Tongue (tissue), 1 donor: ENCODE measurements at regions not wholly inside any gene's neighbourhood (a gene's known extent, or its start where the extent isn't known, plus 50 kb on each side); places are given as distances from the start of the nearest gene placed in this dataset.

Experiments
- DNase-seq: peaks from one replicate; pipeline ENCODE4 v3.0.0-alpha.2; 2015

DNA sequence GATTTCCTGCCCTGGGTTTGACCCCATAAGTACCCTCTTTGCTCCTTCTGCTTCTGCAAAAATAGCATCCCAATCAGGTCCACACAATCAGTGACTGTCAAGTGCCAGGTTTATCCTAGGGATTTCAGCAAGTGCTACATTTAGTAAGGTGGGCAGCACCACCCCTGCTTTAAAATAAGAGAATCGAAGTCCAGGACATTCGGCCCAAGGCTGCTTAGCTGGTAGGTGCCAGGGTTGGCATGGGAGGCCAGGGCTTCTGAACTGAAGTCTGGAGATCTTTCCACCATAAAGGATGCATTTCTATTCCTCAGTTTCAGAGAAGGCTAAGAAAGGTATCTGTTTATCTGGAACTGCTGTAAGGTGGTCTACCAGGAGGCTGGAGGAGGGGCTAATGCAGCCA, 408.3 kb downstream of the ZNF536 start:
- no peak for DNase-seq

GRCh38 chr19:30780032-30780431, 407.8 kb downstream of the ZNF536 start:
- DNase-seq, result peak; percentile 74

- no peak for DNase-seq
These were observed 407.0 kb downstream of the ZNF536 start for GRCh38 chr19:30778961-30779715.

DNA sequence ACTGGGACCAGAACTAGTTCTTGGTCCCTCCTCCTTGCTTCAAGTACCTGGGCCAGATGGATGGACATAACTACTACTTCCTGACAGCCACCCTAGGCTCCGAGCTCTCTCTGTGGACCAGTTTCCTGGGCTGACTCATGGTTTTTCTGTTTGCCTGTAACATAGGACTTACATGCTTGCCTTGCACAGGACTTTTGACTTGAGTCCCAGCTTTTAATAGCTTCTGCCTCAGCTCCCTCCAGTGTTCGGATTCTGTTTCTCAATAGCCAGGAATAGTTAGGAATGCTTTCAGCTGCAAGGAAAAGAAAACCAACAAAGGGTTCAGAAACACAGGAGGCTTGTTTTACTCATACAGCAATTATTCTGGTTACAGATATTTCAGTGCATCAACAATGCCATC, 405.9 kb downstream of the ZNF536 start:
- no peak for DNase-seq

GRCh38 chr19:30775956-30776355, 403.8 kb downstream of the ZNF536 start:
- no peak for DNase-seq

DNA sequence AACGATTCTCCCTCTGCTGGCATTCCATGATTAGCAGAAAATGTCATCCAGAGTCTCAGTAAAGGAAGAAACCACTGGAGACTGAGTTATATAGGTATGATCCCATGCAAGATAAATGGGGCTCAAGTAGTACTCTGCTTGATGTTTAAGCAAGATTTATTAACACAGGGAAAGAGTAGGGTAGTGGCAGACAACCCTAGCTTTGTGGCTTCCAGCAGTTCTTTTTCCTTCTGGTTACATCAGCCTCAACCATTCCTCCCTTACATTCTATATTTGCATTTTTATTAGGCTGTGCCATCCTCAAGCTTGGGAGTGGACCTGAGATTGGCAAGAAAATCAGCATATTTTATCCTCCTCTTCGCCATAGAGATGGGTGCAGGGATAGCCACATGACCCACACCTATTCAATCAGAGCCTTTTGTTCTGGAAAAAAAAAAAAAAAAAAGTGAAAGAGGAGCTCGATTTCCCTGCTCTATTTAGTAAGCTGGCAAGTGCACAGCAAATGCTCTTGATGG, 402.1 kb downstream of the ZNF536 start:
- no peak for DNase-seq

GRCh38 chr19:30762651-30763050, 390.5 kb downstream of the ZNF536 start:
- DNase-seq, result no peak

DNA sequence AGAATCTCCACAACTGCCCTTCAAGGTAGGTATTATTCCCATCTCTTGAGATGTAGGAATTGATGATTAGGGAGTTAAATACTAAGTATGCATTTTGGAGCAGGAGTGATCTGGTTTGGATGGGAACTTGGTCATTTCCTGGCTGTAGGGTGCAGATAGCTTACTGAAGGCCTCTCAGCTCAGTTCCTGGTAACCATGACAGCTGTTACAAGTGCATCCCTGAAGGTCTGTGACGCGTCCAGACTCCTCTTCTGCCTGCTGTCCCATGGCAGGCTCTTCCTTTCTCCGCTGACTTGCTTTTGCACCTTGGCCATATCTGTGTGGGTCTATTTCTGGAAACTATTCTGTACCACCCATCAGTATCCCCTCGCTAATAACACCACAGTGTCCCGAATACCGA, 387.8 kb downstream of the ZNF536 start:
- no peak for DNase-seq

DNA sequence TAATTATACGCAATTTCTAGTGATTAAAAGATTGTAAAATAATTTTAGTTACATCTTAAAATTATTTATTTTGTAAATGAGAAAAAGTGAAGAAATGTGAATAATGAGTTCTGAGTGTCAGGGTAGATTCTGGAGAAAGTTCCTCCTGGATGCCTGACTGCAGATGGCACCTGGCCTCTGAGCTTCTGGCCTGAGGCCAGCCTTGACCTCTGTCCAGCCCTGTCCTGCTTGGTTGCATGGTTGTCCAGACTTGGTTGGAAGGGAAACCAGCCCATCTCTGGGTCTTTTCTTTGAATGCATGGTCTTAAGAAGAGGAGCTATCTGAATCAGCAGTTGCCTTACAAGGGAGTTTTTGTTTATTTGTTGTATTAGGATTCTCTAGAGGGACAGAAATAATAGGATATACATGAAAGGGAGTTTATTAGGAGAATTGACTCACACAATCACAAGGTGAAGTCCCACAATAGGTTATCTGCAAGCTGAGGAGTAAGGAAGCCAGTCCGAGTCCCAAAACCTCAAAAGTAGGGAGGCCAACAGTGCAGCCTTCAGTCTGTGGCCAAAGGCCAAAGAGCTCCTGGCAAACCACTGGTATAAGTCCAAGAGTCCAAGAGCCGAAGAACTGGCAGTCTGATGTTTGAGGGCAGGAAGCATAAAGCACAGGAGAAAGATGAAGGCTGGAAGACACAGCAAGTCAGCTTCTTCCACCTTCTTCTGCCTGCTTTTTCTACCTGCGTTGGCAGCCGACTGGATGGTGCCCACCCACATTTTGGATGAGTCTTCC, 385.8 kb downstream of the ZNF536 start:
- DNase-seq, result no peak

GRCh38 chr19:30757104-30757836, 385.1 kb downstream of the ZNF536 start:
- no peak for DNase-seq

DNA sequence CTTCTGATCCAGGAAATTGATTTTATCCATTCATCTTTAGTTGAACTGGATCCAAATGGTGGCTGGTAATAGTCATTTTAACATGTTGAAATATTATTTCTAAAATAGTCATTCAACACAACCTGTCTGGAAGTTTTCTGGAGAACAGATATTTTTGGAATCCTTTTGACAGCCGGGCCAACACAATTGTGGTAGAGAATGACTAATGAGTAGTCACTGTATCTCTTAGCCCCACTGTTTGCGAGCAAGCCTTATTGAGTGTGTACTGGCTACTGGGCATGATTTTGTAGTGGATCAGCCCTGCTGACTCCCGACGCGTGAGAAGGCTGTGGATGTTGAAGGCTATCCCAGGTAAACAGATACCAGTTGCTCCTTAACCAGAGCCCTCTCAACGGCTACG, 383.4 kb downstream of the ZNF536 start:
- no peak for DNase-seq

DNA sequence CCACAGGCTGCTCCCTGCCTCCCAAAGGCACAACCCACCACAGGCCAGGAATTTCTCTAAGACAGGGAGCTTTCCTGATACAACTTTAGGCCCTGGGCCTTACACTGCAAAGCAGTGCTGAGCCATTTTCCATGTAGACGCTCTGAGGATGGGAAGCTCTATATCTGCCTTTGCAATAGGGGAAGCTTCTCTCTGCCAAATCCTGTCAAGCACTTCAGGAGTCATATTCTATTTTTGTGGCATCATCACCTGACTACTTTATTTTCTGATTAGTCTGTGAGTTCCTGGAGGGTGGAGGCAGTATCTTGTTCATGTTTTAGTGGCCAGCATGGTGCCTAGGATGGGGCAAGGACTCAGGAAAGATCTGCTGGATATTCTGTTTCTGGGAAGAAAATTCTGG, 382.0 kb downstream of the ZNF536 start:
- DNase-seq, result no peak

- DNase-seq, result no peak
These were observed 380.7 kb downstream of the ZNF536 start for GRCh38 chr19:30752876-30753275.

GRCh38 chr19:30752201-30752600, 380.0 kb downstream of the ZNF536 start:
- no peak for DNase-seq

DNA sequence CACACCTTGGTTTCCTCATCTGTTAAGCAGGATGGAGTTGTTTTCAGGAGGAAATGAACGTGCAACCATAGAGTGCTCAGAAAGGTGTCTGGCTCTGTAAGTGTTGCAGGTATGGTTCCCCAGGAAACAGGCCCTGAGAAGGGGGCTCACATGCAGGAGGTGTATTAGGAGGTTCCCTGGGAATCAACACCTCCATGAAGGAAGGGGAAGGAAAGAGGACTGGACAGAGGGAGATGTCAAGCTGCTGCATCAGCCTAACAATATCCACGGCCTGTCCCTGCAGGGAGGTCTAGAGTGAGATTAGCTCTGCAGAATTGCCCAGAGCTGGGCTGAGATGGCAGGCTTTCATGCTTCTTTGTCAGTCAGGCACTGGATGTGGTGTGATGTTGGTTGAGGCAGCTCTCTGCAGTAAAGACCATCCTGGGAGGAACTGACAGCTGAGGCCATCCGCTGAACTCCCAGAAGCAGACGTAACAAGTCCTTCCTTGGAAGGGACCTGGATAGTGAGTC, 373.3 kb downstream of the ZNF536 start:
- DNase-seq, result no peak

DNA sequence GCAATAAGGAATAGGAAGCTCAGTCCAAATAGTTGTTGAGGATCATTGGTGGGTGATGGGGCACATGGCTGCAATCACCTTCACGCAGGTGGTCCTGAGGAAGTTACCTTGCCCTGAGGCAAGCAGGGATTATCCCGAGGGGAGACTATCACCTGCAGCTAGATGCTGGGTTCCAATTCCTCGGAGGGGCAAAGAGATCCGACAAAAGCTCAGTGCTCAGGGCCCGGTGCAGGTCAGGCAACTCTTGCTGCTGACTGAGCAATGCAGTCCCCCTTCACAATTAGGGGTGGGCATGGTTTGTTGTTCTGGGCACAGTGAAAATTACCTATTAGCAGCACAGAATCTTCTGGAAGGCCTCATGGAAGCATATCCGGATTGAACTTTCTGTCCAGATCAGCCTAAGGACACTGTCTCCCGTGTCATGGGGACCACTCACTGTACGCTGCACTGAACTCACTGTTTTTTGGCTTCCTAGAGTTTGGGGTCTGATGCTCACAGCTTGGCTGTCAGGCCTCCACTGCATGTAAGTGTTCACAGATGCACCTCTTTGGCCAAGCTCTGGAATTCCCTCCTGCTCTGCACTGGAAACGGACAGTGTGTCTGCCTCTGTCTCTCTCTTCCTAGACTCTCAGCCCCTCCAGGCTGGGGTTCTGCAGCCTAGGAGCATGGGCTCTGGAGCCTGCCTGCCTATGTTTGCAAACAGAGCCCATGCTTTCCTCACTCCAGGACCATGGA, 372.7 kb downstream of the ZNF536 start:
- no peak for DNase-seq

- no peak for DNase-seq
These were observed 371.5 kb downstream of the ZNF536 start for GRCh38 chr19:30743702-30744101.

DNA sequence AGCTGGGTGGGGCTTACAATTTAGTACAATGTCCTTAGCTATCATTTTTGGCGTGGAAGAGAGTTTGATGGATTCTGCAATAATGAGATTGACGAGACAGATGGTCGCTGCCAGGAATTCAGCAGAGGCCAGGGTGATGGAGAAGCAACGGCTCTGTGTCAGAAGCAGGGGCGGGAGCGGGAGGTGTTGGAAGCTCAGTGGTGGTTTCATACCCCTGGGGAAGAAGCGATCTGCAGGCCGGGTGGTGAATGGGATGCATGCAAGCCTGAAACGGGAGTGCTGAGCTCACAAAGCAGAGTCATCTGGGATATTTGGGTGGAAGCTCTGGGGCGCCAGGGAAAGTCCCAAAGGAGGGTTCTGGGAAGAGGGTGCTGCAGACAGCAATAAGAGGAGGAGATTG, 370.8 kb downstream of the ZNF536 start:
- no peak for DNase-seq

- DNase-seq, result no peak
These were observed 370.3 kb downstream of the ZNF536 start for GRCh38 chr19:30742406-30742938.

- DNase-seq, result no peak
These were observed 369.4 kb downstream of the ZNF536 start for GRCh38 chr19:30741566-30741965.

DNA sequence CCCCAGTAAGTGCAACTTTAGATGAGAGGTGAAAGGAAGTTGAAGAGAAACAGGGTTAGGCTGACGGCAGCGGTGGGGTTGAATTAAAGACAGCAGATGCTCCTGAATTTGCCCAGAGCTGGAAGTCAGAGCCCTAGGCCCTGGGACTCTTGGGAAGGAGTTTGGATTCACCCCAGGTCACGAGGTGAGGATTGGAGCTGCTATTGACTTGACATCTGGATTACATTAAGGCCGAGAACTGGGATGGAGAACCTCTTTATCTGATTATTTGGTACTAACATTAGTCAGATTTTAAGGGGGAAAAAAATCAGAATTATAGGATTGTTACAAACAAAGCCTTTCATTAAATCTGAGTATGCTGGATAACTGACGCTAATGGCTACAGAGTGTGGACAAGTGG, 367.2 kb downstream of the ZNF536 start:
- no peak for DNase-seq

DNA sequence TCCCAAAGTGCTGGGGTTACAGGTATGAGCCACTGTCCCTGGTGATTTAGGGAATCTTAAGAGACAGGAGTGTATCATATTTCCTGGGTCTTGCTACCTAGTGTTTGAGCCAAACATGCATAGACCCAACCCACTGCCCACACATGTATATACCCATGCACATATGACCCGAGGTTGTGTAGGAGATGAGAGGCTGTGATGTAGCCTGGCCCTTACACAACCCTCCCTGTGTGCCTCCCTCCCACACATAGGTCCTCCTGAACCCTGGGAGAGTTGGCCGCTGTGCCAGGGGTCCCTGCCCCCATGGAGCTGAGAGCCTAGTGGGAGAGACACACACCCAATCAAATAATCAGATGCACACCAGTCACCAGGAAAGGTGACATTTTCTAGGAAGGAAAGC, 365.9 kb downstream of the ZNF536 start:
- no peak for DNase-seq
